ENCODE measurements at regions not wholly inside any gene's neighbourhood (a gene's known extent, or its start where the extent isn't known, plus 50 kb on each side); places are given as distances from the start of the nearest gene placed in this dataset.
A peak's percentile ranks its signal among the peaks of the same experiment; 100 is the strongest.

- H3K4me3 ChIP-seq, result no peak overlapping the region
- no peaks in the 10 kb centered on the region for H3K27me3 ChIP-seq
- no peak overlapping the region for H3K27ac ChIP-seq
- no peaks in the 10 kb centered on the region for H3K4me1 ChIP-seq
- WGBS, 2 donors (ENCODE audit: low coverage in 1 of 2), result 89 to 98% methylated on average over 4 of the region's 4 CpGs
- no peaks in the 10 kb centered on the region for H3K9me3 ChIP-seq
- TF ChIP-seq CTCF (IDR thresholded peaks at IDR 0.05) (no peak), POLR2AphosphoS5 (IDR thresholded peaks at IDR 0.05) (no peak), EP300 (IDR thresholded peaks at IDR 0.05) (no peak), POLR2A (IDR thresholded peaks at IDR 0.05) (no peak)
- no peak for ATAC-seq
- no peaks in the 10 kb centered on the region for H3K36me3 ChIP-seq
Observed at GRCh38 chr10:121087688-121088087, 236.5 kb downstream of the WDR11 start.

GRCh38 chr10:121088524-121088923 is 237.4 kb downstream of the WDR11 start:
- no peaks in the 10 kb centered on the region for H3K9me3 ChIP-seq
- WGBS, 2 donors (ENCODE audit: low coverage in 1 of 2), result 58% methylated on average over 6 of the region's 6 CpGs; no CpG with 5 or more reads in 1 of the 2 donors

GRCh38 chr10:121089434-121089833 is 238.3 kb downstream of the WDR11 start:
- Histone ChIP-seq H3K36me3 (no peaks in the 10 kb centered on the region), H3K4me1 (no peaks in the 10 kb centered on the region), H3K27ac (no peak overlapping the region), H3K9me3 (no peaks in the 10 kb centered on the region), H3K4me3 (no peak overlapping the region), H3K27me3 (no peaks in the 10 kb centered on the region)
- TF ChIP-seq EP300 (IDR thresholded peaks at IDR 0.05), result no peak
- TF ChIP-seq CTCF (IDR thresholded peaks at IDR 0.05), result no peak
- TF ChIP-seq POLR2A (IDR thresholded peaks at IDR 0.05), result no peak
- TF ChIP-seq POLR2AphosphoS5 (IDR thresholded peaks at IDR 0.05), result no peak
- no CpG with 5 or more reads among the region's 3 CpGs for WGBS, 2 donors (ENCODE audit: low coverage in 1 of 2)
- no peak for ATAC-seq

More at GRCh38 chr10:121088524-121088923, 237.4 kb downstream of the WDR11 start:
- no peak for ATAC-seq
- Histone ChIP-seq H3K36me3 (no peaks in the 10 kb centered on the region), H3K27ac (no peak overlapping the region), H3K4me1 (no peaks in the 10 kb centered on the region), H3K4me3 (no peak overlapping the region), H3K27me3 (no peaks in the 10 kb centered on the region)
- TF ChIP-seq POLR2AphosphoS5 (IDR thresholded peaks at IDR 0.05) (no peak), CTCF (IDR thresholded peaks at IDR 0.05) (peak in 1 of 4 experiments; percentile 16), EP300 (IDR thresholded peaks at IDR 0.05) (no peak)

- 65 to 80% methylated on average over 5 of the region's 5 CpGs for WGBS, 2 donors (ENCODE audit: low coverage in 1 of 2)
- Histone ChIP-seq H3K4me1 (no peaks in the 10 kb centered on the region), H3K27me3 (no peaks in the 10 kb centered on the region), H3K27ac (no peak overlapping the region), H3K4me3 (no peak overlapping the region), H3K36me3 (no peaks in the 10 kb centered on the region), H3K9me3 (no peaks in the 10 kb centered on the region)
- ATAC-seq, result no peak
- TF ChIP-seq POLR2AphosphoS5 (IDR thresholded peaks at IDR 0.05), result no peak
- no peak for TF ChIP-seq EP300 (IDR thresholded peaks at IDR 0.05)
- no peak for TF ChIP-seq CTCF (IDR thresholded peaks at IDR 0.05)
- TF ChIP-seq POLR2A (IDR thresholded peaks at IDR 0.05), result no peak
Observed at GRCh38 chr10:121091961-121092719, 241.0 kb downstream of the WDR11 start.

- TF ChIP-seq POLR2AphosphoS5 (IDR thresholded peaks at IDR 0.05) (no peak), POLR2A (IDR thresholded peaks at IDR 0.05) (no peak), EP300 (IDR thresholded peaks at IDR 0.05) (no peak), CTCF (IDR thresholded peaks at IDR 0.05) (no peak)
- no peak for ATAC-seq
- Histone ChIP-seq H3K4me1 (no peaks in the 10 kb centered on the region), H3K27me3 (no peaks in the 10 kb centered on the region), H3K27ac (no peak overlapping the region), H3K36me3 (no peaks in the 10 kb centered on the region), H3K9me3 (no peaks in the 10 kb centered on the region), H3K4me3 (no peak overlapping the region)
- WGBS, 2 donors (ENCODE audit: low coverage in 1 of 2), result 63 to 100% methylated on average over 1 of the region's 1 CpG
Observed at GRCh38 chr10:121092720-121093095, 241.5 kb downstream of the WDR11 start.

Measured in gastroesophageal sphincter (tissue), 4 donors.